HL-60/S4 treated with retinoic acid at 250 ng/mL for 4 days and 3 days (cell line): ENCODE measurements at regions not wholly inside any gene's neighbourhood (a gene's known extent, or its start where the extent isn't known, plus 50 kb on each side); places are given as distances from the start of the nearest gene placed in this dataset.

Experiments
- in situ Hi-C: fragments of 300-500 bp; cut with MboI; formaldehyde crosslinking; loops from 2 replicates; pipeline ENCODE4 v1.7.0; 2022; ENCODE audit warnings: low sequenced_read_pairs

DNA sequence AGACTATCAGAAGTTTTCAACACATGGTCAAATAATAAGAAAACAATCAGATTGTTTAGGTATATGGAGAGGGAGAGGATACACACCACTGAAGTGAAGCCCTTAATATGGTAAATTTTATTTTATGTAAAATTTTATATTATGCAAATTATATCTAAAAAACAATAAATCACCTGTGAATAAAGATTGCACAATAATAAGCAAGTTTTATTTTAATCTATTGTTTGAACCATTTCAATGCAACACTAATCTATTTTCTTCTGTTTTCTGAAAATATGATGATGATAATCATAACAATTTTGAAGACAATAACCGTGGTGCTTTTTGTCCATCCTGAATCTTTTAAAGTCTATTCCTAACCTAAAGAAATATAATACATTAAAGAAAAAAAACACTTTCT, 1473.5 kb upstream of the TENM4 start:
- in situ Hi-C loops = no loop called here

DNA sequence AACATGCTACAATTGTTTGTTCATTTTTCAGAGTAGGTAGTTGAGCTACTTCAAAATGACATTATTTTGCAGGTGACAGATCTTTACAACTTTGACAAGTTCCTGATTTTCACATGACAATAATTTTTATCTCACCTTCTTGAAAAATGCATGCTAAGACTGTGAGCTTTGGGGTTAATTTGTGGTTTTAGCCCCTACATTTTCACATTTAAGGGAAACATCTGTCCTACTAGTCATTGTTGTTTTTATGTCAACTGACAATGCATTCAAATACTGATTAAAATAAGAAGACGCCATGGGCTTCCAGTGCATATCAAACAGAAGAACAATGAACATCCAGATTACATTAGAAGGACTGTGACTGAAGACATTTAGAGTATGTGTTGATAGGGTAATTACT, 1470.8 kb upstream of the TENM4 start:
- in situ Hi-C loops = no loop called here

DNA sequence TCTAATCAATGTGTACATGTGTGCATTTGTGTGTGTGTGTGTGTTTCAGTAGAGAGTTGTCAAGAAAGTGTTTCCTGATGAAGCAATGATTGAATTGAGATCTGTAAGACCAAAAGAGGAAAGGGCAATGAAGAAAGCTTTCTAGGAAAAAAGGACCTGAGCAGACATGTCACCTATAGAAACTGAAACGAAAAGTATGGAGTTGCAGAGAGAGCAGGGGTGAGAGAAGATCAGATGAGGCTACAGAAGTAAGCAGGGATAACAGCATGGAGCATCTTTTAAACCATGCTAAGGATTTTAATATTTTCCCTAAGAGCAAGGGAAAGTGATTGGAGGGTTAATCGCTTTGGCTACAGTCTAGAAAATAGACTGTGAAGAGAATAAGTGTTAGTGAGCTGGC, 1459.4 kb upstream of the TENM4 start:
- in situ Hi-C loops = no loop called here

DNA sequence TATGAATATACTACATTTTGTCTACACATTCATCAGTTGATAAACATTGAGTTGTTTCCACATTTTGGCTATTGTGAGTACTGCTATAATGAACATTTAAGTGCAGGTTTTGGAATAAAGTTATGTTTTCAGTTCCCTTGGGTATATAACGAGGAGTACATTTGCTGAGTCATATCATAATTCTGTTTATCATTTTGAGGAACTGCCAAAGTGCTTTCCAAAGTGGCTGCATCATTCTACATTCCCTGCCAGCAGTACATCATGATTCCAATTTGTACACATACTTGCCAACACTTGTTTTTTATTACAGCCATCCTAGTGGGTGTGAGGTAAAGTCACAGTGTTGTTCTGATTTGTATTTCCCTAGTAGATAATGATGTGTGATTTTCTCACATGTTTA, 1458.6 kb upstream of the TENM4 start:
- in situ Hi-C loops = no loop called here

DNA sequence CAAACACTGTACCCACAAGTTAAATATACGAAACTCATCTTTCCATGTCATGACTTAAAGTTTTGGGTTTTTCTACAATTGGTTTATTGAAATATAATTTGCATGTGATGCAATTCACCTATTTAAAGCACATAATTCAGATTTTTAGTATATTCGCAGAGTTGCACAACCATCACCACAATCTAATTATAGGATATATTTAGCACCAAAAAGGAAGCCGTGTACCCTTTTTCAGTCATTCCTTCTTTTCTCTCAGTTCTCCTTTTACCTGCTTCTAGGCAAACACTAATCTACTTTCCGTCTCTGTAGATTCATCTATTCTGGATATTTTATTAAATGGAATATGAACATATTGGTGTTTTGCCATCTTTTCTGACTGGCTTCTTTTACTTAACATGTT, 1458.1 kb upstream of the TENM4 start:
- in situ Hi-C loops = no loop called here

DNA sequence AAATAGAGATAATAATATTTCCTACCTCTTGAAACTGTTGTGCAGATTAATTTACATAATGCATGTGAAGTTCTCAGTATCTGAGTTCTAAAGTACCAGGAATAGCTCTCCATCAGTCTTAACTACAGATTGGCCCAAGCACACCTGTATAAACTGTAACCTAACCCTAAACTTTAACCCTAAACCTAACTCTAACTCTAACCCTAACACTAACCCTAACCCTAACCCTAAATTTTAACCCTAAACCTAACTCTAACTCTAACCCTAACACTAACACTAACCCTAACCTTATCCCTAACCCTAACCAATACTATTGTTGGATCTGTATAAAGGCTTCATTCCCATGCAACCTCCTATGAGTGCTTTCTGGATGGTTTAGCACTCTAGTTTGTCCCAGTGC, 1445.9 kb upstream of the TENM4 start:
- in situ Hi-C loops = no loop called here

DNA sequence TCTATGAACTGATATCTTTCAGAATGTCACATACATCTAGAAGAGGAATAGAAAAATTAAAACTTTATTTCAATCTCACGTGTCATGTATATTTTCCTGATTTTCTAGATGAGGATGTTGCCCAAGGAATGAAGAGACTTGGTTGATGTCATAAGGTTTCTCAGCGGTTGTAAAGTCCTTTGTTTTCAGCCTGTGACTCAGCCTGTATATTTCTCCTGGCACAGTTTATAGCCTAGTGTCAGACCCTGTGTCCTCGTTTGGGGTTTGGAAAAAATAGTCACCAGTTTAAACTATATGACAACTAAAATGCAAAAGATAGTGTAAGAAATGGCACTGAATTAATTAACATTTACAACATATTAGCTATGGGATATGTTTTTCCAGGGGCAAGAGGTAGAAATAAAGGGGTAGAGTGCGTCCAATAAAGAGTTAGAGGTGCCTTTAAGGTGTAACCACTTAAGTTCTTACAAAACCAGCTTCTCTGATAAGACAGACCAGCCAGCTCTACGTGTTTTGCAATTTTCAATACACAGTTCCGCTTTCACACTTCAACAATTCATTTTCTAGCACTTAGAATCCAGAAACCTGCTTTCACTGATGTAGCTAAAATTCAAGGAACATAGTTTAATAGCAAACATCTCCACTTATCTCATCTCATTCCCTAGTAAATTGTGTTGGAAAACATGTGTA, 1432.6 kb upstream of the TENM4 start:
- in situ Hi-C loops = no loop called here

DNA sequence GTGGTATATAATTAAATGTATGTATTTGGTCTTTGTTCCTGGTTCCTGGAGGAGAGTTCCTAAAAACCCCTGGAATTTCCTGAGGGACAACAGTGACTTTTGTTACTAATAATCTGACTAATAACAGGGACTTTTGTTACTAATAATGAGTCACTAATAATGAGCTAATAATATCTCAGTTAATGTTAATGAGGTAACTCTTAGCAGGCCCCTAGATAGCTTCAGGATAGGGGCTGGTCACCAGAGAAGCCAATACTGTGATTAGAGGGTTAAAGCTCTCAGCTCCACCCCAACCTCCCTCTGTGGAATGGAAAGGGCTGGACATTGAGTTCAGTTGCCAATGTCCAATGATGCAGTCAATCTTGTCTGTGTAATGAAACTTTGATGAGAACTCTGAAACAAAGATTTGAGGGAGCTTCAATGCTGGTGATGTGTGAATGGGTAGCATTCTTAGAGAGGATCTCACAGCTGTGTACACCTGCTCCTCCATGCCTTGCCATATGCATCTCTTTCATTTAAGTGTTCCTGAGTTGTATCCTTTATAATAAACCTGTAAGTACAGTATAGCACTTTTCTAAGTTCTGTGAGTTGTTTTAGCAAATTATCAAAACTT, 1431.4 kb upstream of the TENM4 start:
- in situ Hi-C loops = no loop called here

DNA sequence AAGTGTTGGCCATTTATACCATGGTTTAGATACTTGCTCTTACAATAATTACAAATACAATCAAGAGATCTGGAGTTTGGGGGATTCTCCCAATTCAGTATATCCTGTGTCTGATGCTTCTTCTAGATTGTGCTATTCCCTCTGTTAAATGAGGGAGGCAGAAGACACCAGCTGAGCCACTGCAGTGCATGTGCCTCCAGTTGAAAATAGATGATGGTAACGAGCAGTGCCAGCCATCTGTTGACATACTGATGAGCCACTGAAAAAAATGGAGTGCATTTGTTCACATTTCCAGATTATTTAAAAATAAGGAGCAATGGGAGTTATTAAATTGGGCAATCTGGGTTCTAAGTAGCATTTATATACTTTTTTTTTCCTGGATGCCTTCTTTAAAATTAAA, 1428.0 kb upstream of the TENM4 start:
- in situ Hi-C loops = no loop called here

DNA sequence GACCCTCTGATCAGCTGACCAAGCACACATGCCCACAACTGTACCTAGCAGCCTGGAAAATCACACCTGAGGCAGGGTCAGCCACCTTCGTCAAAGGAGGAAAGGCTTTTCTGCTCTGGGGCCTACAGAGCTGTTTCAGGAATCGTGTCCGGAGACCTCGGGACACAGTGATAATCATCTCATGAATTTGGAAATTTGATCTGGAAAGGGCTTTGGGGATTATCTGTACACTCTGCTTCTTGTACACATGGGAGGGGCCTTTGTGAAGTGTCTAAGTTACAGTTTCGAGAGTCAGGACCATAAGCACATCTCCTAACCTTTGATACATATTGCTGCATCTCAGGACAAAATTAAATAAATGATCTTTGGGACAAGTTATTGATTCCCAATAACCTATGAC, 1421.2 kb upstream of the TENM4 start:
- in situ Hi-C loops = no loop called here

DNA sequence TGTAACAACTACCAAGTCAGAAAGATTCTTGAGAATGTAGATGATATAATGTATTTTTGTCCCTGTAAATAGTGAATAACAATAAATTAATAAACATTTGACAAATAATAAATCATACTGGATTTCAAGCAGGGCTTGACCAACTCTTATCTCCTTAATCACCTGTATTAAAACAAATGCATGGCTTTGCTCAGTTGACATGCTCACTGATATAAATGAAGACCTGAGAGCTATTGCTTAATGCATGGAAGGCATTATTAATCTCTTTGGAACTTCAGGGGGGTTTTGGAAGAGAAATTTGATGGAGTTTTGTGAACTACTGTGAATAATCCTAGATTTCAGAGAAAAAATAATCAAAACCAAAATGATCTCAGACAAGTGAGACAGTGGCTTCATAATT, 1420.4 kb upstream of the TENM4 start:
- in situ Hi-C loops = no loop called here

DNA sequence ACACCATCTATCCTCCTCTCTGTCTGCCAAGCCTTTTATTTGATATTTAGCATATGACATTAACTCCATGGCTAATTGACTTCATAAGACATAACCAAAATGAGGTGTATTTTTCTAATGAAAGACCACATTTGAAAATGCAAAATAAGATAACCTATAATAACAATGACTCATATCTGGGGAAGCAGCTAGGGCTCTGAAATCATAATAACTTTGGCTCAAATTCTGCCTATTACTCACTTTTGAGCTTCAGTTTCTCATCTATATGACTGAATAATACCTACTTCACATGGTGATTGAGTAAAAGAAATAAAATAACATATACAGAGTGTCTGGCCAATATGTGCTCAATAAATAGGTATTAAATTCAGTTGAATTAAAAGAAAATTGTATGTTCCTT, 1419.8 kb upstream of the TENM4 start:
- in situ Hi-C loops = no loop called here

DNA sequence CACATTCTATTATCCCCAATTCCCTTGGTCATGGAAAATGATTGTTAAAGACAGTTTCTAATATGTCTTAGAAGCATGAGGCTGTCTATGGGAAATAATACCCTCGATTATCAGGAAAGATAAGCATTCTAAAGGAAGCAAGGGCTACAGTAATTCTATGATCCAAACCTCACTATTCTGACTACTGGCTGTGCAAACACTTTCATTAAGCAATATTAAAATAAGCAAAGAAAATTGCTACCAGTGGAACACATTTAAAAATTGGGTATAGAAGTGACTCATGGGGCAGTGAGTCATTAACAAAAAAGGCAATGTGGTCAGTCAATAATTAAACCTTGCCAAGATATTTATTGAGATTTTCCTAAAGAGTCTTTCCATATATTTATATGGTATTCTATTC, 1415.2 kb upstream of the TENM4 start:
- in situ Hi-C loops = no loop called here

DNA sequence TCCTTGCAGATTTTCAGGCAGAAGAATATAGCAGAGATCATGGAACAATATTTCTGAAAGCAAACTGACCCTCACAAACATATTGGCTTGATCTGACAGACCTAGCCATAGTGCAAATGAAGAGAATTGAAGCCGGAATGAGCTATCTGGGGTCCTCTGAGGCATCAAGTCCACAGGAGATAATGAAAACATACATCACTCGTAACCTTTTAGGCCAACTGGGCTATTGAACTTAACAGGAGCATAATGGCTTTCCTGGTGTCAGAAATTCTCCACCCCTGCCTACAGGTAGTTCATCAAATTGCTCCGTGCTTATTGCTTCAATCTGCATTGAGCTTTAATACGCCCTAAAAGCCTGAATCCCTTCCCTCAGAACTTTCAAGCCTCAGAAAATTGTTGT, 1414.6 kb upstream of the TENM4 start:
- in situ Hi-C loops = no loop called here

DNA sequence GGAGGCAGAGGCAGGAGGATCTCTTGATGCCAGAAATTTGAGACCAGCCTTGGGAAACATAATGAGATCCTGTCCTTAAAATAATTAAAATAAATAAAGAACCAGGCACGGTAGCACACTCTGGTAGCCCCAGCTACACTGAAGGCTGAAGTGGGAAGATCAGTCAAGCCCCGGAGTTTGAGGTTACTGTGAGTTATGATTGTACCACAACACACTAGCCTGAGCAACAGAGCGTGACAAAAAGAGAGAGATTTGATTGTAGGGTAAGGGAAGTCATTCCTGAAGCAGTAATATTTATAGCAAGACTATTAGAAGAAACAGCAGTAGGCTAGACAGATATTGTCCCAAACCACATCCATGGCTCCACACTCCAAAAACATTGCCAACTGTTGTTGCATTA, 1408.4 kb upstream of the TENM4 start:
- in situ Hi-C loops = no loop called here

DNA sequence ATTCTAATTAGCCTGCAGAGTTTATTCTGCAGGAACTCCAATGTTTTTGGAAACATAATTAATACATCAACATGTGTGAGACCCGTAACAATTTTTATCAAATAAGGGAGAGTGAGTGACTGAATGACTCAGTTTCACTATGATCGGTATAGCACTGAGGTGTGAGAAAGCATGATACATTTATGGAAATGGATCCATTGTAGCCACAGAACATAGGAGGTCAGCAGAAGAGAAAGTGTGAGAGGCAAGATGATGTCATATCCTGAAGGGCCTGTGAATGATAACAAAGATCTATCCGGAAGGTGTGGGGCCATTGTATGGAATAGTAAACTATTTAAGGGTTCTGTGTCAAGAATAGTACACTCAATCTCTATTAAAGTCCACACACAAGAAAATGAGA, 1406.1 kb upstream of the TENM4 start:
- in situ Hi-C loops = no loop called here

DNA sequence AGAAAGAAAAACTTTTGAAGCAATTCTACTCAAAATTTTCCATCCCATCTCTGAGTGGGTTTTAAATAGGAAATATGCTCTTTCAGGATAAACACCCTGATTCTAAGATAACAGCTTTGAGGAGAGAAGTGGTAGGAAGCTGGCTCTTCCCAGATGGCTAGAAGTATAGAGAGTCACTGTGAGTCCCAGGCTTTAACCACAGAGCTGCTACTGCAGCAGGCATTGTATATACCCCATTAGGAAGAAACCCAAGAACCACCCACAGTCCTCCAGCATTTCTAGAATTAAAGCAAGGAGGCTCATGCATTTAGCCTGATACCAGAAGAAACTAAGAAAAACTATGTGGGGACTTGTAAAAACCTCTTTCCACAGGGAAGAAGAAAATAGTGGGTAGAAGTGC, 1405.6 kb upstream of the TENM4 start:
- in situ Hi-C loops = no loop called here

DNA sequence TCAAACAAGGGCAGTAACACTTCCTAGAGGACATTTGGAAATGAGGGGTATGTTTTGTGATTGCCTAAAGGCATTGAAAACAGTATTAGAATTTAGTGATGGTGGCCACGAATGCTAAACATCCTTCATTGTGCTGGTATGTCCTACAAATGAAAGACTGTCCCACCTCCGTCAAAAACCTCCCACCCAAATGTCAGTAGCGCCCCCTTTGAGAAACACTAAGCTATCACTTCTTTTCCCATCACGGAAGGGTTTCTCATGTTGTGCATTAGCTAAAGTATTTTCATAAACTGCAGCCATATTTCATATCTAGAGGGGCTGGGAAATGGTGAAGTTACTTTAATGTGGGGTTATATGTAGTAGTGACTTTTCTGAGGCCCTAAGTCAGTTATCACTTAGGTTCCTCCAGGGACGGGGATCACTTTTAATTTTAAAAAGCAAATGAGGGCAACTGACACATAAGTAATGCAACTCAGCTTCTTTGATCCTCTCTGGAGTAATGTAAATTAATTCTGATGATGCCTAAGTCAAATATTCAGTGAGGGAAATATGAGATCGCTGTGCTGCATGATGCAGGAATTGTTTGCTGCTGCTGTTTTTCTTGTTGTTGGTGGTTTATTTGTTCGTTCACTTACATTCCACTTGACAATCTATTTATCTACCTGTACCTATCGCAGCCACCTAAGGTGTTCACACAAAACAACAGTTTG, 1403.4 kb upstream of the TENM4 start:
- in situ Hi-C loops = no loop called here

DNA sequence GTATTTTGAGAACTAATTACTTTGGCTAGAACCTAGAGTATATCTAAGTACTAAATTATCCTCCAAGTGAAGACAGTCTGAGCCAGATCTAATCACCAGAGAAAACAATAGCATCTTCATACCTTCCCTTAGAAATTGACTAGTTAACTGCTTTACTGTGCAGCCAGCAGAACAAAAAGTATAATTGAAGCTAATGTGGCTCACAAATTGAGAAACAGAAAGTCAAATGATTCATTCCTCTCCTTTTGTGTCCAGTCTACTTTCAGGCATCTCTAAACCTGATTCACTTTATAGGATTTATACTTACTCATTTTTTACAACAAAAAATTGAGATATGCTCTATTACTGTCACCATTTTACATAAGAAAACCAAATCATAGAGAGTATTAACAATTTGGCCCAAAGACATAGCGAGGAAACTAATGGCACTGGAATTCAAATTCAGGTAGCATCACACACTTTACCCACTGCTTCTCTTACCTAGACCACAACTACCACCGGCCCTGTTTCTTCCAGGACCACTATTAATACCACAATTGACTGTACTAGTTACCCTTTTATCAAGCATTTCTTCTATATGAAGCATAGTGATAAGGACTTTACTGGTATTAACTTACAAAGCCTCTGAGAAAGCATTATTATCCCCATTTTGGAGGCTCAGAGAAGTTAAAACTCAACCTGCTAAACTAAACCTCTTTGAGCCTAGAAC, 1402.6 kb upstream of the TENM4 start:
- in situ Hi-C loops = no loop called here

DNA sequence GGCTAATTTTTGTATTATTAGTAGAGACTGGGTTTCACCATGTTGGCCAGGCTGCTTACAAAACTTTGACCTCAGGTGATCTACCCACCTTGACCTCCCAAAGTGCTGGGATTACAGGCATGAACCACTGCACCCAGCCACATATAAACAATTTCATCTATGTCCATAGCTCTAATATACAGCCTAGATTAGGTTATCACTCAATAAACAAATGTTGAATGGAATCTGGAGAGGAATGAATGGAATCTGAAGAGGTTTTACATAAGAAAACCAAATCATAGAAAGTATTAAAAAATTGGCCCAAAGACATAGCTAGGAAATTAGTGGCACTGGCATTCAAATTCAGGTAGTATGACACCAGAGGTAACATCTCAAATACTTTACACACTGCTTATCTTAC, 1401.4 kb upstream of the TENM4 start:
- in situ Hi-C loops = no loop called here

DNA sequence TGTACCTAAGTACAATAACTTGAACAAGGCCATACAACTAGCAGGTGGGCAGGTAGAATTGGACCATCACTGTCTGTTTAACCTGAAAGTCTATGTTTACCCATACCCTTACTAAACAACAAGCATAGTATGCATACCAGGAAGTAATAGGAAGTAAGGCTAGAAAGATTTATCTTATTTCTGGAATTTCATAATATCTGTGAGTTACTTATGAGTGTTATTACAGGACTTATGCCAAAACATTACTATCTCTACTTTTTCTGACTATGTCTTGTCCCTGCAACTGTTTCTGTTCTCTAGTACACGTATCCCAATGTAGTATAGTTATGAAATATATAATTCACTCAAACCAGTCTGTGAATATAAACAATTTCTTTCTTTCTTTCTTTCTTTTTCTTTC, 1400.8 kb upstream of the TENM4 start:
- in situ Hi-C loops = no loop called here

DNA sequence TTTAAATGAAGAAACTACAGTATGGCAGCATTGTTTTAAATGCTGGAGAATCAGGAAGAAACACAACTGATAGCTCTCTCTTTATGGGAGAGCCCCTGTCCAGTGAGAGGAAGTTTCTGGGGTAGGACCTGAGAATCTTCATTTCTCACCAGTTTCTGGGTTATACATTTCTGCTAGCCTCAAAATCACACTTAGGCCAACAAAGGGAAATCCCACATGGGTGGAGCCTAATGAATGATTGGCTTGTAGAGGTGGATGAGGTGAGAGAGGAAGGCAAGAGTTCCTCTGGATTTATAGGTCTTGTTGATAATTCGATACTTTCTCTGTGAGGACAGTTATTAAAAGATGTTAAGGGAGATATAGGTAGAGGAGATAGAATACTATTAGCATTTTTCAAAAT, 1397.3 kb upstream of the TENM4 start:
- in situ Hi-C loops = no loop called here
